Neural cell (in vitro differentiated cells): ENCODE measurements at regions not wholly inside any gene's neighbourhood (a gene's known extent, or its start where the extent isn't known, plus 50 kb on each side); places are given as distances from the start of the nearest gene placed in this dataset.

Experiments used
- H2AFZ ChIP-seq: fragments of 200-600, 300-800 bp; sonication (generic), shearing (Covaris generic); 2 replicates; pipeline ENCODE4 v1.6.0; 2014; ENCODE audit warnings: low read depth, mild to moderate bottlenecking, antibody characterized with exemption, low read length, moderate library complexity
- H3F3A ChIP-seq: fragments of 200-600 bp; shearing (Covaris generic); 2 replicates; pipeline ENCODE4 v1.6.1; 2016; ENCODE audit warnings: mild to moderate bottlenecking, moderate library complexity, mixed read lengths, antibody characterized with exemption, low read length; ENCODE audit not compliant: insufficient read depth, poor library complexity, severe bottlenecking
- H3K27ac ChIP-seq: fragments of 200-600, 300-800 bp; sonication (generic), shearing (Covaris generic); 2 replicates; pipeline ENCODE4 v1.5.1; 2014; ENCODE audit warnings: mild to moderate bottlenecking, low read length, moderate library complexity
- H3K27me3 ChIP-seq: fragments of 300-800, 200-600 bp; sonication (generic), shearing (Covaris generic); 2 replicates; pipeline ENCODE4 v1.6.0; 2014; ENCODE audit warnings: mild to moderate bottlenecking, low read depth, low read length, moderate library complexity; ENCODE audit not compliant: insufficient read depth
- H3K36me3 ChIP-seq: fragments of 300-800, 200-600 bp; sonication (generic), shearing (Covaris generic); 2 replicates; pipeline ENCODE4 v1.5.1; 2014; ENCODE audit warnings: mild to moderate bottlenecking, antibody characterized with exemption, low read length, moderate library complexity; ENCODE audit not compliant: insufficient read depth
- H3K4me2 ChIP-seq: fragments of 300-800, 200-600 bp; sonication (generic), shearing (Covaris generic); 2 replicates; pipeline ENCODE4 v1.6.0; 2014; ENCODE audit warnings: mild to moderate bottlenecking, low read length
- H3K4me3 ChIP-seq: fragments of 300-800, 200-600 bp; sonication (generic), shearing (Covaris generic); 2 replicates; pipeline ENCODE4 v1.5.1; 2014; ENCODE audit warnings: mild to moderate bottlenecking, low read length, moderate library complexity
- H3K79me2 ChIP-seq: fragments of 200-600 bp; shearing (Covaris generic); replicated peaks from 2 replicates; pipeline ENCODE4 v1.6.0; 2014; ENCODE audit warnings: mild to moderate bottlenecking, low read length, moderate library complexity; ENCODE audit not compliant: insufficient read depth
- H3K9ac ChIP-seq: fragments of 300-800, 200-600 bp; sonication (generic), shearing (Covaris generic); 2 replicates; pipeline ENCODE4 v1.6.1; 2016; ENCODE audit warnings: mild to moderate bottlenecking, low read length, mixed read lengths
- H3K9me2 ChIP-seq: fragments of 200-600 bp; shearing (Covaris generic); 2 replicates; pipeline ENCODE4 v1.6.1; 2016; ENCODE audit warnings: mild to moderate bottlenecking, low read length, mixed read lengths; ENCODE audit not compliant: insufficient read depth
- H3K9me3 ChIP-seq: fragments of 200-600, 300-800 bp; sonication (generic), shearing (Covaris generic); 2 replicates; pipeline ENCODE4 v1.6.1; 2016; ENCODE audit warnings: mild to moderate bottlenecking, mixed run types, low read length, moderate library complexity, mixed read lengths
- H4K20me1 ChIP-seq: fragments of 200-600 bp; shearing (Covaris generic); 2 replicates; pipeline ENCODE4 v1.6.1; 2016; ENCODE audit warnings: mild to moderate bottlenecking, mixed run types; ENCODE audit not compliant: insufficient read depth
- EP300 ChIP-seq: fragments of 450-650 bp; conservative IDR thresholded peaks from 2 replicates; pipeline ENCODE4 v1.6.1; 2014; ENCODE audit warnings: antibody characterized with exemption, mild to moderate bottlenecking, moderate library complexity; ENCODE audit not compliant: poor library complexity, severe bottlenecking
- EZH2 ChIP-seq: fragments of 200-600, 300-800 bp; shearing (Covaris generic), sonication (generic); IDR thresholded peaks from 2 replicates; pipeline ENCODE4 v1.6.1; 2014; ENCODE audit warnings: antibody characterized with exemption, low read length, borderline replicate concordance, mild to moderate bottlenecking; ENCODE audit not compliant: insufficient read depth, poor library complexity, severe bottlenecking
- MXI1 ChIP-seq: fragments of 450-650 bp; conservative IDR thresholded peaks from 2 replicates; pipeline ENCODE4 v1.6.1; 2014; ENCODE audit warnings: antibody characterized with exemption, mild to moderate bottlenecking; ENCODE audit not compliant: poor library complexity, severe bottlenecking
- POLR2AphosphoS5 ChIP-seq: IDR thresholded peaks from 2 replicates; pipeline ENCODE4 v1.6.1; 2012
- SMC3 ChIP-seq: fragments of 450-650 bp; conservative IDR thresholded peaks from 2 replicates; pipeline ENCODE4 v1.6.1; 2014; ENCODE audit warnings: antibody characterized with exemption, mild to moderate bottlenecking, moderate library complexity; ENCODE audit not compliant: poor library complexity
- TAF1 ChIP-seq: IDR thresholded peaks from 2 replicates; pipeline ENCODE4 v1.6.1; 2012; ENCODE audit warnings: low read depth
- TF ChIP-seq, protein P1 (sequence below): fragments of 450-650 bp; IDR thresholded peaks from 2 replicates; pipeline ENCODE4 v1.5.1; 2014; ENCODE audit warnings: antibody characterized with exemption, mild to moderate bottlenecking, moderate library complexity; ENCODE audit not compliant: poor library complexity, severe bottlenecking
- TF ChIP-seq, protein P2 (sequence below): IDR thresholded peaks from 2 replicates; pipeline ENCODE4 v1.6.1; 2012; ENCODE audit warnings: borderline replicate concordance

DNA sequence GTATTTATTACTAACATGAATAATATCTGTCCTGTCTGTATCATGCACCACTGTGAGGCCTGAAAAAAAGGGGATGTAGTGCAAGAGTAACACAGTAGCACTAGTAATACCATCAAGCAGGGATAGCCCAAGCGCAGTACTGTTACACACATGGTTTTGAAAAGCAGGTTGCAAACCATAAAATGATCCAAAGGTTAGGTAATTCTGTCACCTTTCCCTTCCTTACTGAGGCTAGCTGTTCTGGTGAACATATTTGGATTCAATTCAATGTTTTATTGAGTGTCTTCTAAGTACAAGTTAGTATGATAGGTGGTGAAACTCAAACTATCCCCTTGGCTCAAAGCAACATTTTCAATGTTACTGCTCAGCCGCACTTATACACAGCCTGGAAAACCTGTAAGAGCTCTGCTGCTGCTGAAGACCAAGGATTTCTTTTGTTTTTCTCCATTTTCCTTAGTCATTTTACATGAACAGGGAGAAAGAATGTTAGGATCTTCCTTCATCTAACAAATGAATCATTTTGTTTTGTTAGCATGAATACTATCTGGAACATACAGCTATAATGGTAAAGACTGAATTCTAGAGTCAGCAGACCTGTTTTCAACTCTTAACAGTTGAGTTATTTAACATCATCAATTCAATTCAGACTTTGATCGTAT is 102.5 kb upstream of the ITPRID2 start:
- Histone ChIP-seq H3K36me3 (no peaks in the 10 kb centered on the region), H3K9me2 (no peaks in the 10 kb centered on the region), H2AFZ (no peak overlapping the region), H3K79me2 (no peaks in the 10 kb centered on the region), H4K20me1 (no peaks in the 10 kb centered on the region), H3K4me2 (no peak overlapping the region), H3K4me3 (no peak overlapping the region), H3K9ac (no peak overlapping the region), H3K9me3 (no peaks in the 10 kb centered on the region), H3F3A (no peaks in the 10 kb centered on the region), H3K27ac (no peak overlapping the region), H3K27me3 (no peaks in the 10 kb centered on the region)
- no peak for TF ChIP-seq POLR2AphosphoS5
- TF ChIP-seq MXI1 = no peak
- TF ChIP-seq, protein P1, sequence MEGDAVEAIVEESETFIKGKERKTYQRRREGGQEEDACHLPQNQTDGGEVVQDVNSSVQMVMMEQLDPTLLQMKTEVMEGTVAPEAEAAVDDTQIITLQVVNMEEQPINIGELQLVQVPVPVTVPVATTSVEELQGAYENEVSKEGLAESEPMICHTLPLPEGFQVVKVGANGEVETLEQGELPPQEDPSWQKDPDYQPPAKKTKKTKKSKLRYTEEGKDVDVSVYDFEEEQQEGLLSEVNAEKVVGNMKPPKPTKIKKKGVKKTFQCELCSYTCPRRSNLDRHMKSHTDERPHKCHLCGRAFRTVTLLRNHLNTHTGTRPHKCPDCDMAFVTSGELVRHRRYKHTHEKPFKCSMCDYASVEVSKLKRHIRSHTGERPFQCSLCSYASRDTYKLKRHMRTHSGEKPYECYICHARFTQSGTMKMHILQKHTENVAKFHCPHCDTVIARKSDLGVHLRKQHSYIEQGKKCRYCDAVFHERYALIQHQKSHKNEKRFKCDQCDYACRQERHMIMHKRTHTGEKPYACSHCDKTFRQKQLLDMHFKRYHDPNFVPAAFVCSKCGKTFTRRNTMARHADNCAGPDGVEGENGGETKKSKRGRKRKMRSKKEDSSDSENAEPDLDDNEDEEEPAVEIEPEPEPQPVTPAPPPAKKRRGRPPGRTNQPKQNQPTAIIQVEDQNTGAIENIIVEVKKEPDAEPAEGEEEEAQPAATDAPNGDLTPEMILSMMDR = no peak
- TF ChIP-seq SMC3 = no peak
- TF ChIP-seq EP300 = no peak
- no peak for TF ChIP-seq EZH2
- TF ChIP-seq, protein P2, sequence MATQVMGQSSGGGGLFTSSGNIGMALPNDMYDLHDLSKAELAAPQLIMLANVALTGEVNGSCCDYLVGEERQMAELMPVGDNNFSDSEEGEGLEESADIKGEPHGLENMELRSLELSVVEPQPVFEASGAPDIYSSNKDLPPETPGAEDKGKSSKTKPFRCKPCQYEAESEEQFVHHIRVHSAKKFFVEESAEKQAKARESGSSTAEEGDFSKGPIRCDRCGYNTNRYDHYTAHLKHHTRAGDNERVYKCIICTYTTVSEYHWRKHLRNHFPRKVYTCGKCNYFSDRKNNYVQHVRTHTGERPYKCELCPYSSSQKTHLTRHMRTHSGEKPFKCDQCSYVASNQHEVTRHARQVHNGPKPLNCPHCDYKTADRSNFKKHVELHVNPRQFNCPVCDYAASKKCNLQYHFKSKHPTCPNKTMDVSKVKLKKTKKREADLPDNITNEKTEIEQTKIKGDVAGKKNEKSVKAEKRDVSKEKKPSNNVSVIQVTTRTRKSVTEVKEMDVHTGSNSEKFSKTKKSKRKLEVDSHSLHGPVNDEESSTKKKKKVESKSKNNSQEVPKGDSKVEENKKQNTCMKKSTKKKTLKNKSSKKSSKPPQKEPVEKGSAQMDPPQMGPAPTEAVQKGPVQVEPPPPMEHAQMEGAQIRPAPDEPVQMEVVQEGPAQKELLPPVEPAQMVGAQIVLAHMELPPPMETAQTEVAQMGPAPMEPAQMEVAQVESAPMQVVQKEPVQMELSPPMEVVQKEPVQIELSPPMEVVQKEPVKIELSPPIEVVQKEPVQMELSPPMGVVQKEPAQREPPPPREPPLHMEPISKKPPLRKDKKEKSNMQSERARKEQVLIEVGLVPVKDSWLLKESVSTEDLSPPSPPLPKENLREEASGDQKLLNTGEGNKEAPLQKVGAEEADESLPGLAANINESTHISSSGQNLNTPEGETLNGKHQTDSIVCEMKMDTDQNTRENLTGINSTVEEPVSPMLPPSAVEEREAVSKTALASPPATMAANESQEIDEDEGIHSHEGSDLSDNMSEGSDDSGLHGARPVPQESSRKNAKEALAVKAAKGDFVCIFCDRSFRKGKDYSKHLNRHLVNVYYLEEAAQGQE = no peak

GRCh38 chr2:181789827-181790448 is 101.6 kb upstream of the ITPRID2 start:
- Histone ChIP-seq H3K27ac (no peak overlapping the region), H3K27me3 (no peaks in the 10 kb centered on the region), H3K9ac (no peak overlapping the region), H3F3A (no peaks in the 10 kb centered on the region), H2AFZ (no peak overlapping the region), H3K9me3 (no peaks in the 10 kb centered on the region), H4K20me1 (no peaks in the 10 kb centered on the region), H3K4me3 (no peak overlapping the region), H3K36me3 (no peaks in the 10 kb centered on the region), H3K9me2 (no peaks in the 10 kb centered on the region), H3K79me2 (no peaks in the 10 kb centered on the region), H3K4me2 (no peak overlapping the region)
- no peak for TF ChIP-seq POLR2AphosphoS5
- TF ChIP-seq TAF1 = no peak
